GM19238 (cell line): ENCODE measurements at regions not wholly inside any gene's neighbourhood (a gene's known extent, or its start where the extent isn't known, plus 50 kb on each side); places are given as distances from the start of the nearest gene placed in this dataset.
A peak's percentile ranks its signal among the peaks of the same experiment; 100 is the strongest.

ENCODE experiments used
- DNase-seq: peaks from one replicate; pipeline ENCODE4 v3.0.0; 2011; ENCODE audit warnings: low spot score; ENCODE audit not compliant: insufficient read length

DNA sequence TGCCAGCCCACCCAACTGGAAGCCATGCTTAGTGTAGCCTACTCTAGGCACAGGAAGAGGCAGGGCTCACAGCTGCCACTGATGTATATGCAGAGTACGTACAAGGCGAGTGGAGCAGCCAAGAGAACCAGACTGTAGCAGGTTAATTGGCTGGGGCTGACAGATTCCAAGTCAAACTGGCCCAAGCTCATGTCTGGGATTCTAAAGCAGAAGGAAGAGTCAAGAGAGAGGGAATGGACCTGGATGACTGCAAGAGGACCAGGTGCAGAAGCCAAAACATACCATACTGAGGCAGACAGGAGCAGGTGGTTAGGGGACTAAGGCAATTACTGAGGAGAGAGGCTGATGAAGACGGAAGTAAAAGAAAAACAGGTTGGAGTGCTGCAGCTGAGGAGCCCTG is 51.3 kb upstream of the LRRN2 start:
- no peak for DNase-seq

GRCh38 chr1:204738506-204738905 is 53.0 kb upstream of the LRRN2 start:
- DNase-seq = no peak

DNA sequence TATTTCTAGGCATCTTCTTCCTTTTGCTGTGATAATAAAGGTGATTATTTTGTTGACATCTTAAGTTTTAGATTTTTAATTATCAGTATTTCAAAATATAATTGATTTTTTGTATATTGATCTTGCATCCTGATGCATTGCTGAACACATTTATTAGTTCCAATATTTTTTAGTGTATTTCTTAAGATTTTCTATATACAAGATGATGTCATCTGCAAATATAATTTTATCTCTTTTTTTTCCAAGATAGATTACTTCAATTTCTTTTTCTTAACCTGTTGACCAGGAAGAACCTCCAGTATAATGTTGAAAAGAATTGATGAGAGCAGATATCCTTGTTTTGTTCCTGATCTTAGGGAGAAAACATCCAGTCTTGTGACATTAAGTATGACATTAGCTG is 54.8 kb upstream of the LRRN2 start:
- no peak for DNase-seq

GRCh38 chr1:204741440-204741839 is 55.9 kb upstream of the LRRN2 start:
- DNase-seq = no peak

DNA sequence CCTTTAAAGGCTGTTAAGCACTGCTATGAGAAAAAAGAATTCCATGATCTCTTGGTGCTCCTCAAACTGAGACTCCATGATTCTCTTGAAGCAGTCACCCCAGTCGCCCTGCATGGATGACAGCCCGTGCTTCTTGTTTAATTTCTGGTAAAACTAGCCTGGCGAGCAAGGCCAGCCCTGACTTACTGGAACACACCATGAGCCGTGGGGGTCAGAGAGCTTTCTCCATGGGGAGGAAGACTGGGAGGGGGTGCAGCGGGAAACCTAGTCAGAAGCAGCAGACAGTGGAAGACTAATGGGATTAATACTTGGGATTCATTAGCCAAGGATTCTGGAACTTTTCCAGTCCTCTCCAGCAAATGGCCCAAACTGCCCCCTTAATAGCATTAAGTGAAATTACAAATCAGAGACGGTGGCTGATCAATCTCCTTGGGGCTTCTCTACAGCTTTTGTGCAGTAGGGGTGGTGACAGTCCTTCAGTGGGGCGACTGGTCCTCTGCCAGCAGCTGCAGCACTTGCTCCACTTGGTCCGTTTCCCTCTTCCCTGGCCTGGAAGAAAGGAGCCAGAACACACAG is 57.2 kb upstream of the LRRN2 start:
- DNase-seq = no peak

GRCh38 chr1:204744107-204744779 is 58.7 kb upstream of the LRRN2 start:
- DNase-seq = no peak

DNA sequence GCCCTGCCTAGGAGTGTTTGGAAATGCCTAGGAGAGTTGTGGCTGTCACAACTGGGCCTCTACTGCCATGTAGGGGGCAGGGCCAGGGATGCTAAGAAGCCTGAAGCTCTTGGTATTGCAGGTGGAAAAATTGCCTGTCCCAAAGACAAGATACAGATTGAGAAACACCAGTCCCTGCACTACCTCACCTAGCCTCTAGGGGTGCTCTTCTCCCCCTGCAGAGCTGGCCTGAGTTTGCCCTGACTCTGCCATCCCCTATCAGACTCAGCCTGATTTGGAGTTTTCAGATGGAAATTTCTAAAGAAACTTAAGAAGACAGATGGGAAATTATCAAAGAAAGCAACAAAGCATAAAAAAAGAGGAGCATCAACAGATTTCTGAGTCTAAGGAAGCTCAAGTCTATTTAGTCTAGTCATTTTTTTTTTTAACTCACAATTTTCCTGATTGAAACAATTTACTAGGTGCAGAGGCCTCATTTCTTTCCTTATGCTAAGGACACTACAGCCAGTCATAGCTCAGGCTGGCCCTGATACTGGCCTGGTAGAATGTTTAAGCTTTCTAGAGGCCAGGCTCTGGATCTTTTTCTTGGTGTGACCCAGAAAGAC is 61.4 kb upstream of the LRRN2 start:
- peak; percentile 33 for DNase-seq

DNA sequence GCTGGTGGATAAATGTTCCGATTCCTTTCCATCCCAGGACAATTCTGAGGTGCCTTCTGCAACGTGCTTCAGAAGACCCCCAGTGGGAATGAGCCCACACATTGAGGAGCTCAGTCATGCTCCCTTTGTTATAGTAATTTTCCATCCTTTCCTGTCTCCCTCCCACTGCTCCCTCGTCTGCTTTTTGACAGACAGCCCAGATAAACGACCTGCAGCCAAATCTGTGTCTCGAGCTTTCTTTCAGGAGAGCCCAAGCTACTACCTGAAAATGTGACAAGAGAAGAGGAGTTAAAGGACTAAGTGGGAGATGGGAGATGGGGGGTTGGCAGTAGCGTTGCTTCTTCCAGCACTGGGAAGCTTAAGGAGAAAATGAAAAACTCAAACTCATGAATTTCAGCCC is 65.9 kb upstream of the LRRN2 start:
- DNase-seq = no peak

DNA sequence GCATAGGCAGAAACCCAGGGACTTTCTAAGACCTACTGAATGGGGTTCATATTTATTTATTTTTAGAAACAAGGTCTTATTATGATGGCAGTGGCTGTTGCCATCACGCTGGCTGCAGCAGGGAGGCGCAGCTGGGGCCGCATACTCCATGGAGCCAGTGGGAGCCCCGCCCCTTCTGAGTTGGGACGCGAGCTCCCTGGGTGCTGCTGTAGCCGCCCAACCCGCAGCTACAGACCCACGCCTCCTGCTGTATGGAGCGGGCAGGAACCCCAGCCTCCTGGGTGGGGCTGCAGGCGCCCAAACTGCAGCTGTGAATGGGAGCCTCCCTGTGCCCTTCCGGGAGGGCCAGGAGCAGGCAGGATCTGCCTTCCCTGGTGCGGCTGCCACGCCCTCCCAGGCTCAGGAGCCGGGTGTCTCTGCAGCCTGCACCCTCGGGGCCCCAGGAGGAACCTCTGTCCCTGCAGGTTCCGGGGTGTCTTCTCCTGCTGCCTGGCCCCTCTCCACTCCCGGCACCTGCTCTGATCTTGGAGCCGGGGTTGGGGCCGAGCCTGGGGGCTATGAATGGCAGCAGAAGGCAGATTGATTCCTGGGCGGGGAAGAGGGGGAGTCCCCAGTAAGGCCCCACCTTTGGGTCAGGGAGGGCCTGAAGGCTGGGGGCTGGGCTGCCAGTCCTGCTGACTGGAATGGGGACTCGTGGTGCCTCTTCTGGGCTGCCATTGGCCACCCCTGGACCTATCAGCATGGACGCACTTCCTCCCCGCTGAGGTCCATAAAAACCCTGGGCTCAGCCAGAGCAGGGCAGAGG is 66.5 kb upstream of the LRRN2 start:
- DNase-seq = no peak

- DNase-seq = no peak
Observed at GRCh38 chr1:204752688-204753040, 67.1 kb upstream of the LRRN2 start.

GRCh38 chr1:204754821-204755220 is 69.3 kb upstream of the LRRN2 start:
- no peak for DNase-seq

DNA sequence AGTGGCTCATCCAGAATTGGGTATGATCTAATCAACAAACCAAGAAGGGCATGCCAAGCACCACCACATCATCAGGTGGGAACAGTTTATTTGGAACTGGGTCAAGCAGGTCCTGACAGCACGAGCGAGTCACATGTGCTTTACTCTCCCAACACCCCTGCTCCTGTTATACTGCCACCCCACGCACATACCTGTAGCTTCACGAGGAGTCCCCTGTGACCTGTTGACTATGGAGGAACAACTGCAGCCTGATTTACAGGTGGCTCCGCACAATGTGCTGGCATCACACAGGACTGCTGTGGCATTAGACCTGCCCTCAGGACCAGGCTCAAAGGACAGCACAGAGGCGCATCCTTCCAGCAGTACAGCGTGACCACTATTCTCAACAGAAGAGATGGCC is 70.8 kb upstream of the LRRN2 start:
- no peak for DNase-seq

GRCh38 chr1:204756811-204757210 is 71.3 kb upstream of the LRRN2 start:
- no peak for DNase-seq

GRCh38 chr1:204758601-204759000 is 73.1 kb upstream of the LRRN2 start:
- DNase-seq = no peak

DNA sequence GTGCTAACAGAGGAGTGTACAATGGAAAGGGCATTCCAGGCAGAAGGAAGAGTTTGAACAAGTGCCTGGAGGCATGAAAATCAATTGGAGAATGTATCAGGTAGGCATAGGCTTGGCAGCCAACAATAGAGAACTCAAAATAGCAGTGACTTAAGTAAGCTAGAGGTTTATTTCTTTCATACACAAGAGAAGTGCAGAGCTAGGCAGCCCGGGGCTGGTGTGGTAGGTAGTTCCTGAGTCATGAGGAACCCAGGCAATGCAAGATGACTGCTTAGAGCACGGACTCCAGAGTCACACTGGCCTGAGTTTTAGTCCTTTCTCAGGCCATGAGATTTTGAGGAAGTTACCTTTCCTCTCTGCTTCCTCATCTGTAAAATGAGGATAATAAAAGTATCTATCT is 74.8 kb upstream of the LRRN2 start:
- no peak for DNase-seq

GRCh38 chr1:204760757-204761156 is 75.2 kb upstream of the LRRN2 start:
- DNase-seq = no peak

GRCh38 chr1:204763773-204764427 is 78.4 kb upstream of the LRRN2 start:
- DNase-seq = peak; percentile 55

DNA sequence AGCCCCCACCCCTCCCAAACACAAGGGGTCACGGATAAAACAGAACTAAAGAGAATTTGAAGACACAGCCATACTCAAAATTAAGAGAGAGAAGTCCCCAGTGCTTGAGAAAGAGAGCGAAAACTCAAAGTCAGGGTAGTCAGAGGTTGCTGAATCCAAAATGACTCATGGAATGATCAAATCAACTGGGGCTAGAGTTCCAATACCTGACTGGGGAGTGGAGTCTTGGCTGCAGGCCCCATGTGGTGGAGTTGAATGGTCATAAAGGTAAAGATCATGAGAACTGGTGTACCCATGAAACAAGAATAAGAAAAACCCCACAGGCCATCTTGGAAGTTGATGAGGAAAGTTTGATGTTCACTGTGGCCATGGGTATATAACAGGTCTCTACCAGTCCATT is 84.5 kb upstream of the LRRN2 start:
- no peak for DNase-seq

- DNase-seq = no peak
Observed at GRCh38 chr1:204771358-204771757, 85.8 kb upstream of the LRRN2 start.

DNA sequence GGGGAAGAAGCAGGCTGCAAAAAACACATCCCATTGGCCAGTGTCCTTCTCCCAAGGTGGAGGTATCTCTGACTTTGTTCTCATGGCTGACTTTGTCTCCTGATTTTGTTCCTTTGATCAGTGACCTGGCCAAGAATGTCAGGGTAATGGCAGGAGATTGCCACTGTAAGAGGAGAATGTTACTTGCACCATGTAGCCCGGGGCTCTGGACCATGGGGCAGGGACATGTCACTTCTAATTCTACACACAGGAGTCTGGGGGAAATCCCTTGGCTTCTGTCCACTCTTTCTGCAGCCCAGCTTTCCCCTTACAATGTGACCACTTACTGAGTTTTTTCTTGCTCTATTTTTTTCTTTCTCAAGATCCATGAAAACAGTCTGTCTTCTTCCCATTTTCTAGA is 87.7 kb upstream of the LRRN2 start:
- no peak for DNase-seq

DNA sequence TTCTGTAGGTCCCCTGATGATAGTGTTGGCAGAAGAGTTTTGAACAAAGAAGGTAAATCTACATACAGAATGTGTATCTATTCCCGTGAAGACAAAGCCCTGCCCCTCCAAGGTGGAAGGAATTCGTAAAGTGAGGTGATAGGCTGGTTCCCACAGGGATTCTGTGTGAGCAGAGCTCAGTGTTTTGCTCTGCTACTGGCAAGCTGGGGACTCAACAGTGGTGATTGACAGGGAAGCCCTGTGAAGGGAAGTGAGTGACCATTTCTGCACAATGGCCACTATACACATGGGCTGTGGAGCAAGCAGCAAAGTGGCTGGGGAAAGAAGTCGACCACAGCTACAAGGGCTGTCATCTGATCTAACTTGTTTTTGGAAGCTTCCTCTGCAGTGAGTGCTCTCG is 90.0 kb upstream of the LRRN2 start:
- no peak for DNase-seq

DNA sequence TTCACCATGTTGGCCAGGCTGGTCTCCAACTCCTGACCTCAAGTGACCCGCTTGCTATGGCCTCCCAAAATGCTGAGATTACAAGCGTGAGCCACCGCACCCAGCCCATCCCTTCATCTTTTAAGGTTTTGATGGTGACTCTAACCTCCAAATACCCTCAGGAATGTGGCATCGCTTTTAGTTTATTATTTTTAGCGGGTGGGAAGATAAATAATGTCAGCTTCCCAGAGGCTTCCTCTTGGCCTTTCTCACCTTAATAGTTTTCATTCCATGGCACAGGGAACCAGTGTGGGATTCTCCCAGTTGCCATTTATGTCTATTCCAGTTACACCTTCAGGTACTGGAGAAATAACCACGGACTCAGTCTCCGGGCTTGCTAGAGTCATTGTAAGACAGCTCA is 92.1 kb upstream of the LRRN2 start:
- no peak for DNase-seq
